HepG2 (cell line): ENCODE measurements at regions not wholly inside any gene's neighbourhood (a gene's known extent, or its start where the extent isn't known, plus 50 kb on each side); places are given as distances from the start of the nearest gene placed in this dataset.

Experiments
- ATAC-seq: fragments of 200-7000 bp; cut with Tn5 transposase; 3 replicates; pipeline ENCODE4 v1.9.1; 2020; ENCODE audit warnings: mild to moderate bottlenecking, moderate library complexity
- BruUV-seq: library from RNA; stranded (reverse); fragments of 400-500 nt; replicated peaks from 2 replicates; lab custom pipeline; 2021; lab: Mats Ljungman, UMichigan
- CTCF ChIA-PET: fragments of 300-600 bp; formaldehyde crosslinking; extraction: SDS; loops from one replicate; lab custom pipeline; 2021; ENCODE audit warnings: low total read pairs, inconsistent platforms, low intra/inter-chr PET ratio; lab: Yijun Ruan, JAX
- POLR2A ChIA-PET: fragments of 350-600 bp; sonication (Branson Sonifier 250); formaldehyde crosslinking; loops from one replicate; lab custom pipeline; 2020; ENCODE audit warnings: antibody characterized with exemption, inconsistent platforms; lab: Yijun Ruan, JAX
- DNase-seq: peaks from one replicate; pipeline ENCODE4 v3.0.0-alpha.2; 2015; ENCODE audit warnings: low spot score
- FAIRE-seq: peaks from 3 replicates; lab custom pipeline; 2011; peaks lifted over from hg19 to GRCh38; lab: Jason Lieb, UNC
- H2AFZ ChIP-seq: one replicate; pipeline ENCODE4 v1.6.1; 2011; ENCODE audit warnings: low read length, inconsistent platforms
- H3K27ac ChIP-seq: fragments of 300-600 bp; 3 replicates; pipeline ENCODE4 v1.8.0; 2011; ENCODE audit warnings: mixed run types, mild to moderate bottlenecking, mixed read lengths, low read length, inconsistent platforms; ENCODE audit not compliant: insufficient read depth; ENCODE audit errors: extremely low read length
- H3K27me3 ChIP-seq, 2 experiments: fragments of 200-600 bp in 1 of 2; 2 replicates in 1 of 2; 3 replicates in 1 of 2; pipeline versions ENCODE4 v1.6.0 to v1.8.0; 2011; ENCODE audit warnings: low read length in 2 of 2, mild to moderate bottlenecking in 2 of 2, moderate library complexity in 2 of 2, inconsistent platforms in 1 of 2; ENCODE audit not compliant: insufficient read depth in 2 of 2, control insufficient read depth in 1 of 2
- H3K36me3 ChIP-seq, 2 experiments: fragments of 200-600 bp in 1 of 2; replicated peaks in 1 of 2; 2 replicates in 1 of 2; 3 replicates in 1 of 2; pipeline versions ENCODE4 v1.5.1 to v1.8.0; 2011; ENCODE audit warnings: low read length in 2 of 2, inconsistent platforms in 1 of 2; ENCODE audit not compliant: insufficient read depth in 2 of 2, control insufficient read depth in 1 of 2
- H3K4me1 ChIP-seq: 2 replicates; pipeline ENCODE4 v1.5.1; 2012; ENCODE audit warnings: low read length, inconsistent platforms; ENCODE audit not compliant: insufficient read depth
- H3K4me2 ChIP-seq: 2 replicates; pipeline ENCODE4 v1.6.0; 2011; ENCODE audit warnings: low read depth, low read length, inconsistent platforms
- H3K4me3 ChIP-seq, 3 experiments: fragments of 200-600 bp in 1 of 3; sonication (generic), shearing (Covaris generic) in 1 of 3; replicated peaks in 1 of 3; 2 replicates each; pipeline ENCODE4 v1.5.1; 2011 to 2016; ENCODE audit warnings: low read length in 3 of 3, inconsistent platforms in 2 of 3, low read depth in 2 of 3, mild to moderate bottlenecking in 2 of 3, control low read depth in 1 of 3, mixed read lengths in 1 of 3; ENCODE audit not compliant: insufficient read depth in 1 of 3
- H3K79me2 ChIP-seq: one replicate; pipeline ENCODE4 v1.6.1; 2011; ENCODE audit warnings: low read length, inconsistent platforms; ENCODE audit not compliant: insufficient read depth
- H3K9ac ChIP-seq: 2 replicates; pipeline ENCODE4 v1.6.0; 2011; ENCODE audit warnings: mild to moderate bottlenecking, low read depth, low read length, inconsistent platforms; ENCODE audit not compliant: insufficient read depth
- H3K9me3 ChIP-seq: 2 replicates; pipeline ENCODE4 v1.5.1; 2012; ENCODE audit warnings: mild to moderate bottlenecking, low read length
- H4K20me1 ChIP-seq: 2 replicates; pipeline ENCODE4 v1.6.0; 2011; ENCODE audit warnings: inconsistent platforms, mild to moderate bottlenecking, low read length, moderate library complexity; ENCODE audit not compliant: insufficient read depth
- AKAP8 ChIP-seq: sonication (generic); formaldehyde crosslinking; IDR thresholded peaks from 2 replicates; pipeline ENCODE4 v1.5.1; 2020; ENCODE audit warnings: mild to moderate bottlenecking, missing genetic modification reagents
- BORCS8-MEF2B ChIP-seq: sonication (generic); formaldehyde crosslinking; IDR thresholded peaks from 2 replicates; pipeline ENCODE4 v1.8.0; 2022; ENCODE audit warnings: mild to moderate bottlenecking, missing genetic modification reagents
- CEBPG ChIP-seq: IDR thresholded peaks from 2 replicates; pipeline ENCODE4 v1.6.1; 2016
- NONO ChIP-seq, 2 experiments: fragments of 450-650 bp in 1 of 2; sonication (generic) in 1 of 2; formaldehyde crosslinking in 1 of 2; IDR thresholded peaks in 1 of 2; conservative IDR thresholded peaks in 1 of 2; 2 replicates each; pipeline versions ENCODE4 v1.6.1 to v1.8.0; 2017 to 2022; ENCODE audit warnings: mild to moderate bottlenecking in 1 of 2, missing genetic modification reagents in 1 of 2, moderate library complexity in 1 of 2
- NR2F1 ChIP-seq, 2 experiments: fragments of 450-650 bp in 1 of 2; formaldehyde crosslinking in 1 of 2; IDR thresholded peaks; 2 replicates each; pipeline versions ENCODE4 v1.5.0 to v1.6.1; 2016 to 2020; ENCODE audit warnings: mild to moderate bottlenecking in 1 of 2, missing compliant biosample characterization in 1 of 2, missing genetic modification reagents in 1 of 2, moderate library complexity in 1 of 2
- PPARG ChIP-seq: conservative IDR thresholded peaks from 2 replicates; pipeline ENCODE4 v1.6.1; 2016; ENCODE audit warnings: missing biosample characterization, missing genetic modification reagents
- SAFB2 ChIP-seq: sonication (generic); formaldehyde crosslinking; IDR thresholded peaks from 2 replicates; pipeline ENCODE4 v1.5.1; 2020; ENCODE audit warnings: missing genetic modification reagents, low read depth, mild to moderate bottlenecking, borderline replicate concordance
- SRSF1 ChIP-seq: fragments of 200-400 bp; formaldehyde crosslinking; optimal IDR thresholded peaks from 2 replicates; pipeline ENCODE3; 2017; ENCODE audit warnings: mild to moderate bottlenecking, low read depth, low read length, moderate library complexity
- SRSF4 ChIP-seq: fragments of 200-400 bp; formaldehyde crosslinking; IDR thresholded peaks from one replicate; pipeline ENCODE4 v1.6.1; 2018; ENCODE audit warnings: mild to moderate bottlenecking, low read depth, low read length, moderate library complexity; ENCODE audit not compliant: poor library complexity, severe bottlenecking
- ZIK1 ChIP-seq: sonication (generic); formaldehyde crosslinking; IDR thresholded peaks from 2 replicates; pipeline ENCODE4 v1.5.0; 2020; ENCODE audit warnings: mild to moderate bottlenecking, low read depth, missing genetic modification reagents, borderline replicate concordance
- ZNF17 ChIP-seq: sonication (generic); formaldehyde crosslinking; IDR thresholded peaks from 2 replicates; pipeline ENCODE4 v1.5.0; 2020; ENCODE audit warnings: mild to moderate bottlenecking, missing genetic modification reagents
- ZNF343 ChIP-seq: sonication (generic); formaldehyde crosslinking; IDR thresholded peaks from 2 replicates; pipeline ENCODE4 v1.4.0; 2020; ENCODE audit warnings: mild to moderate bottlenecking, missing genetic modification reagents
- WGBS: methylation state at CpG from one replicate; pipeline ENCODE4 v1.1.6; 2017; ENCODE audit warnings: low lambda C conversion rate; 5-methylcytosine and 5-hydroxymethylcytosine counted together
- in situ Hi-C: cut with HindIII; loops from 2 replicates; pipeline ENCODE4 v1.10.0; 2017; ENCODE audit warnings: low pct_unique_long_range_greater_than_20kb; ENCODE audit not compliant: extremely low pct_ligation_motif_present
- intact Hi-C: fragments of 100-400 bp; cut with micrococcal nuclease; formaldehyde crosslinking; loops from one replicate; pipeline ENCODE4 v1.10.0; 2022; ENCODE audit not compliant: unreplicated experiment

DNA sequence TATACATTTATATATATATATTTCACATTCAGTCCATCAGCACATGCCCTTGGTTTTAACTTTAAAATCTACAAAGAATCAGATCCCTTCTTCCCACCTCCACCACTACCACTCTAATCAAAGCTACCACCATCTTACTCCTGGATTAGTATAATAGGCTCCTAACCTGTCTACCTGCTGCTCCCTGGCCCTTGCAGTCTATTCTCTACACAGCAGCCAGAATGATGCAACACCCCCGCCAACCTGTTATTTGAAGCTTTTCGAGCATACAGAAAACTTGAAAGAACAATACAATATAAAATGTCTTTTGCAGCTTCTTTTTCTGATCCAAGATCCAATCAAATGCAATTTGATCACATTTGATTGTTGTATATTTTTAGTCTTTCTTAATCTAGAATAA, 165.9 kb upstream of the HMGA2 start:
- DNase-seq (no peak), FAIRE-seq (no peak), ATAC-seq (no peak)
- Histone ChIP-seq H3K4me3 (no peak overlapping the region), H3K27ac (no peak overlapping the region), H3K4me1 (no peaks in the 10 kb centered on the region), H3K4me2 (no peak overlapping the region), H4K20me1 (no peaks in the 10 kb centered on the region), H2AFZ (no peak overlapping the region), H3K79me2 (no peaks in the 10 kb centered on the region), H3K9ac (no peak overlapping the region), H3K27me3 (no peaks in the 10 kb centered on the region; a peak in 1 of 5 replicates), H3K9me3 (no peaks in the 10 kb centered on the region), H3K36me3 (no peaks in the 10 kb centered on the region)
- intact Hi-C loops (no loop called here), in situ Hi-C loops (no loop called here)
- TF ChIP-seq AKAP8 (no peak), ZNF17 (CRISPR knock-in tag) (no peak), SAFB2 (CRISPR knock-in tag) (no peak), SRSF1 (no peak), BORCS8-MEF2B (CRISPR knock-in tag) (no peak), ZNF343 (CRISPR knock-in tag) (no peak), NR2F1 (CRISPR knock-in tag; IDR thresholded peaks at IDR 0.05) (no peak), ZIK1 (CRISPR knock-in tag) (no peak), SRSF4 (no peak), PPARG (no peak), CEBPG (CRISPR knock-in tag) (no peak), NONO (IDR thresholded peaks at IDR 0.05) (no peak), NONO (CRISPR knock-in tag; conservative IDR thresholded peaks at IDR 0.05) (no peak)
- POLR2A ChIA-PET: no interaction called here
- CTCF ChIA-PET: no interaction called here
- WGBS: 42% methylated on average over 2 of the region's 2 CpGs
- BruUV-seq: no TSS peak
